ENCODE measurements at regions not wholly inside any gene's neighbourhood (a gene's known extent, or its start where the extent isn't known, plus 50 kb on each side); places are given as distances from the start of the nearest gene placed in this dataset.
"Not testable (repeated sequence)": the region's sequence is repeated elsewhere in the genome, so short reads cannot be mapped to it uniquely, and the experiment has no call there.

DNA sequence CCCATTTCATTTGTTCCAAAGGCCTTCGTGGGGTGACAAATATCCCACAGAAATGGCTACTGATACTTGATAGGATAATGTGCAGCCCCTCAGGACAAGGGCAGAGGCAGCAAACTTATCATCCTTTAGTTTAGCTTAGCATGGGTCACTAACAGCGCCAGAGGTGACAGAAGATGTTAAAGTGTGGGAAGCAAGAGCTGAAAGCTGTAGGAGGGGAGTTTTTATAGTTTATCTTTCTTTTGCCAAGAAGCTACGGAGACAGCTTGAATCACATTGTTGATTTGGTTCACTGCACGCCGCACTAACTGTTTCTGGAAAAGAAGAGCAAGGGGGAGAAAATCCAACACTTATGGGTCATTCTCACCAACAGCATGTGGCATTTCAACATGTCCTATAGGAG lies 773.9 kb upstream of the MMS22L start:
- TF ChIP-seq, protein P1, sequence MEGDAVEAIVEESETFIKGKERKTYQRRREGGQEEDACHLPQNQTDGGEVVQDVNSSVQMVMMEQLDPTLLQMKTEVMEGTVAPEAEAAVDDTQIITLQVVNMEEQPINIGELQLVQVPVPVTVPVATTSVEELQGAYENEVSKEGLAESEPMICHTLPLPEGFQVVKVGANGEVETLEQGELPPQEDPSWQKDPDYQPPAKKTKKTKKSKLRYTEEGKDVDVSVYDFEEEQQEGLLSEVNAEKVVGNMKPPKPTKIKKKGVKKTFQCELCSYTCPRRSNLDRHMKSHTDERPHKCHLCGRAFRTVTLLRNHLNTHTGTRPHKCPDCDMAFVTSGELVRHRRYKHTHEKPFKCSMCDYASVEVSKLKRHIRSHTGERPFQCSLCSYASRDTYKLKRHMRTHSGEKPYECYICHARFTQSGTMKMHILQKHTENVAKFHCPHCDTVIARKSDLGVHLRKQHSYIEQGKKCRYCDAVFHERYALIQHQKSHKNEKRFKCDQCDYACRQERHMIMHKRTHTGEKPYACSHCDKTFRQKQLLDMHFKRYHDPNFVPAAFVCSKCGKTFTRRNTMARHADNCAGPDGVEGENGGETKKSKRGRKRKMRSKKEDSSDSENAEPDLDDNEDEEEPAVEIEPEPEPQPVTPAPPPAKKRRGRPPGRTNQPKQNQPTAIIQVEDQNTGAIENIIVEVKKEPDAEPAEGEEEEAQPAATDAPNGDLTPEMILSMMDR (IDR thresholded peaks at IDR 0.05; ENCODE audit: control insufficient read depth, insufficient read depth, low read depth, low read length, missing control alignments) = no peak
- DNase-seq (ENCODE audit: low read depth) = no peak
- H3K4me3 ChIP-seq (ENCODE audit: control insufficient read depth, low read depth, low read length) = no peak overlapping the region

DNA sequence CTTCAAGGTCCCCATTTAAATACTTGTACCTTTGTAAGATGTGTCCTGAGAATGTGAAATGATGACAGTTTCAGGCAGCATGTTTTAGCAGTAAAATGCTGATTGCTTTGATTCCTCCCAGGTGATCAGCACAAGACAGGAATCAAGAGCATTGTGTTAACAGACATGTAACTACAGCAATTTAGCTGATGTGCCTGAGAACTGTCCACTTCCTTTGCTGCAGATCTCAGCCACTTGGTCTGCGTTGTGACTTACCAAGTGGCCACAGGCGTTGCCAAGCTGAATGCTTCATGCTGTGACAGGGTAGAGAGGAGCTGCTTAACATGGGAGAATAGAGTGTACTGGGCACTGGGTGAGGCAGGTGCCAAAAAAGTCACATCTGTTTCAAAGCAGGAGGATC lies 767.0 kb upstream of the POU3F2 start:
- TF ChIP-seq, protein P1 (IDR thresholded peaks at IDR 0.05; ENCODE audit: control insufficient read depth, insufficient read depth, low read depth, low read length, missing control alignments) = no peak
- H3K4me3 ChIP-seq (ENCODE audit: control insufficient read depth, low read depth, low read length) = no peak overlapping the region
- DNase-seq (ENCODE audit: low read depth) = no peak

DNA sequence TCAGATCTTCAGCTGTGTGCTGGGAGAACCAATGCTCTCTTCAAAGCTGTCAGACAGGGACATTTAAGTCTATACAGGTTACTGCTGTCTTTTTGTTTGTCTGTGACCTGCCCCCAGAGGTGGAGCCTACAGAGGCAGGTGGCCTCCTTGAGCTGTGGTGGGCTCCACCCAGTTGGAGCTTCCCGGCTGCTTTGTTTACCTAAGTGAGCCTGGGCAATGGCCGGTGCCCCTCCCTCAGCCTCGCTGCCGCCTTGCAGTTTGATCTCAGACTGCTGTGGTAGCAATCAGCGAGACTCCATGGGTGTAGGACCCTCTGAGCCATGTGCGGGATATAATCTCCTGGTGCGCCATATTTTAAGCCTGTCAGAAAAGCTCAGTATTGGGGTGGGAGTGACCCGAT lies 745.8 kb upstream of the POU3F2 start:
- H3K4me3 ChIP-seq (ENCODE audit: control insufficient read depth, low read depth, low read length); DNase-seq (ENCODE audit: low read depth): not testable (repeated sequence)

DNA sequence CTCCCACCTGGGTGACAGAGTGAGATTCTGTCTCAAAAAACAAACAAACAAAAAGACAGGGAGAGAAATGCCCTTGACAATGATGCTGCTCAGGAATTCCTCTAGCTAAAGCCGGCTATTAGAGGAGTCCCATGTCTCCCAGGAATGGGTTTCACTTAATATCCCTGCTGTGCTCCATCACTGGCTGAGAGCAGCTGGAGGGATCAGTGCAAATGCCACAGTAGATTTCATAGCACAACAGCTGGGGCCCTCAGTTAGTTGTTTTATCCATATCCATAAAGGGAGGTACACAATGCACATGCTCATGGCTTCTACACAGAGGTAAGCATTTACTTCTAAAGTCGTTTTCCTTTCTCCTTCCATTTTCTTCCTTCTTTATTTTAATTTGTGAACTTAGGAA lies 742.0 kb upstream of the POU3F2 start:
- TF ChIP-seq, protein P1 (IDR thresholded peaks at IDR 0.05; ENCODE audit: control insufficient read depth, insufficient read depth, low read depth, low read length, missing control alignments) = no peak
- DNase-seq (ENCODE audit: low read depth) = no peak
- no peak overlapping the region for H3K4me3 ChIP-seq (ENCODE audit: control insufficient read depth, low read depth, low read length)

DNA sequence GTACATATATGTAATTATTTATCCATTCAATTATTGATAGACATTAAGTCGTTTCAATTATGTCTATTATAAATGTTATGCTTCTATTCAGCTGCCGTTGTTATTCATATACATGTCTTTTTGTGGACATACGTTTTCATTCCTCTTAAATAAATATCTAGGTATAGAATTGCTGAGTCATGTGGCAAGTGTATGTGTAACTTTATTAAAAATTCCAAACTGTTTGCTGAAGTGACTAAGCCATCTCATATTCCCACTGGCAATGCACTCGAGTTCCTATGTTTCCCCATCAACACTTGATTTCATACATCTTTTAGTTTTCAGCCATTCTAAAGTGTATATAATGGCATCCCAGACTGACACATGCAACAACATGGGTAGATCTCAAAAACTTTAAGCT lies 739.7 kb upstream of the POU3F2 start:
- TF ChIP-seq, protein P1 (IDR thresholded peaks at IDR 0.05; ENCODE audit: control insufficient read depth, insufficient read depth, low read depth, low read length, missing control alignments) = no peak
- no peak for DNase-seq (ENCODE audit: low read depth)

DNA sequence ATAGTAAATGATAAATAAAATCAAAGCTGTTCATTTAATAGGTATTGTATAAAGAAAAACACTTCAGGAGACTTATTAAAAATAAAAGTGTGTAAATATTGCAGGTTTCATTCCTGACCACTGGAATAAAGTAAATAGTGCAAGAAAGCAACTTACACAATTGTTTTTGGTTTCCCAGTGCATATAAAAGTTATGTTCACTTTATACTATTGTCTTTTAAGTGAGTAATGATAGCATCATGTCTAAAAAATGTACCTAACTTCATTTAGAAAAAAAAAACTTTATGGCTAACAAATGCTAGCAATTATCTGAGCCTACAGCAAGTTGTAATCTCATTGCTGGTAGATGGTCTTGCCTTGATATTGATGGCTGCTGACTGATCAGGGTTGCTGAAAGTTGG lies 726.6 kb upstream of the POU3F2 start:
- no peak for DNase-seq (ENCODE audit: low read depth)
- H3K4me3 ChIP-seq (ENCODE audit: control insufficient read depth, low read depth, low read length) = no peak overlapping the region
- TF ChIP-seq, protein P1 (IDR thresholded peaks at IDR 0.05; ENCODE audit: control insufficient read depth, insufficient read depth, low read depth, low read length, missing control alignments) = no peak

More for the DNA sequence above, 739.7 kb upstream of the POU3F2 start:
- no peak overlapping the region for H3K4me3 ChIP-seq (ENCODE audit: control insufficient read depth, low read depth, low read length)

DNA sequence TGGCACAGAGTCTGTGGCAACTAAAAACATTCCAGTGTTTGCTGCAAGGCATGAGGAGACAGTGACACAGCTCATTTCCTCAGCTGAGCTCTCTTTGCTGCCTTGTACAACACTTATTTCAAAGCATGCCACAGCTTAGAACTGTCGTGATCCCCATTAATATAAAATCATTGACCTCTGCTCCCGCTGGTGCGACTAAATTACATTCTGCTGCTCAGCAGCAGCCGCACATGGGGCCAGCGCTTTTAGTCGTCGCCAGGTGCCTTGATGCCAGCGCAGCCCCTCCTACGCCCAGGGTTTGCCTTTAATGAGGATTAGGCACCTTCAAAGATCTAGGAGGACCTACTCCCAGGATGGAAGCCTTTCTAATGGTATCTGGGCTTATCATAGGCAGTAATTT lies 717.9 kb upstream of the POU3F2 start:
- no peak overlapping the region for H3K4me3 ChIP-seq (ENCODE audit: control insufficient read depth, low read depth, low read length)
- DNase-seq (ENCODE audit: low read depth) = no peak
- TF ChIP-seq, protein P1 (IDR thresholded peaks at IDR 0.05; ENCODE audit: control insufficient read depth, insufficient read depth, low read depth, low read length, missing control alignments) = no peak
